ENCODE measurements at regions not wholly inside any gene's neighbourhood (a gene's known extent, or its start where the extent isn't known, plus 50 kb on each side); places are given as distances from the start of the nearest gene placed in this dataset.

DNA sequence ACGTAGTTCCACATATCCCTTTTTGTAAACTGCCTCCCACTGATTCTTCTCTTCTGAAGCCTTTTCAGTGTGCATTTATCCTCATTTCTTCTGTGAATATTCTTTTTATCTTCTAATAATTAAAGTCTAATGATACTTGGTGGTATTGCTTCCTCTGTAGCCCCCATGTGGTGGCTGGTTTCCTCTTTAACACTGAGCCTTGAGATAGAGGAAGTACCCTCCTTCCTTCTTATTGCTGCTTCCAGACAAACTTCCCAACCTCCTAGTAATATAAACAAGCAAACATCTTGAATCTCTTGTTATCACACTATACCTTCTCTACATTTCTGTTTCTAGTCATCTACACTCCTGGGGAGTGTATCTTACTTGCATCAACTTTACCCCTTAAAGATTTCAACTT lies 310.5 kb upstream of the GIMD1 start:
- Histone ChIP-seq H3K4me3 (ENCODE audit: low read length in 2 of 2) (no peak overlapping the region), H3K4me1 (ENCODE audit: control insufficient read depth, insufficient read depth, low read length) (no peaks in the 10 kb centered on the region), H3K9ac (ENCODE audit: low read length in 2 of 2) (no peak overlapping the region), H3K27me3 (ENCODE audit: control insufficient read depth in 1 of 2, insufficient read depth in 2 of 2, low read length in 2 of 2) (no peaks in the 10 kb centered on the region), H3K9me3 (ENCODE audit: control insufficient read depth in 2 of 2, low read length in 2 of 2) (no peaks in the 10 kb centered on the region), H3K27ac (ENCODE audit: low read length) (no peak overlapping the region), H3K36me3 (ENCODE audit: control insufficient read depth in 2 of 2, insufficient read depth in 2 of 2, low read length in 2 of 2) (no peaks in the 10 kb centered on the region)

DNA sequence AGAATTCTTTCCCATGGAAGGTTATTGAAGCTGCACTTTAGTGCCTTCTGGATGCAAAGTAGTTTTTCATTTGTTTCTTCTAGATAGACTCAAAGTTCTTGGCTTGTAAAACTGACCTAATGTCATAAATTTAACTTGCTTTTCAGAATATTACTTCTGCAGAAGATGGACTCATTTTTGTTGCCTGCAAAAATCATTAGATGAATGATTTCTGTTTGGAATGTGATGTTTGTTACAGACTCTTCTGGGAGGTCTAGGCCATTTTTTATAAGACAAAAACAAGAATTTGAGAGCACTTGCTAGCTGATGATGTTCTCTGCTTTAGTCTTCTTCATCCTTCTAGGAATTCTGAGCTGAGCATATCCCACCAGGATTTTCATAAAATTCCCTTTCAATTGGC lies 308.6 kb upstream of the GIMD1 start:
- Histone ChIP-seq H3K9ac (ENCODE audit: low read length in 2 of 2) (no peak overlapping the region), H3K4me3 (ENCODE audit: low read length in 2 of 2) (no peak overlapping the region), H3K36me3 (ENCODE audit: control insufficient read depth in 2 of 2, insufficient read depth in 2 of 2, low read length in 2 of 2) (no peaks in the 10 kb centered on the region)

GRCh38 chr4:106676173-106676921 lies 307.8 kb upstream of the GIMD1 start:
- H3K27me3 ChIP-seq (ENCODE audit: control insufficient read depth in 1 of 2, insufficient read depth in 2 of 2, low read length in 2 of 2): no peaks in the 10 kb centered on the region
- no peak overlapping the region for H3K27ac ChIP-seq (ENCODE audit: low read length)
- no peaks in the 10 kb centered on the region for H3K9me3 ChIP-seq (ENCODE audit: control insufficient read depth in 2 of 2, low read length in 2 of 2)
- H3K4me3 ChIP-seq (ENCODE audit: low read length in 2 of 2): no peak overlapping the region
- H3K4me1 ChIP-seq (ENCODE audit: control insufficient read depth, insufficient read depth, low read length): no peaks in the 10 kb centered on the region
- no peak overlapping the region for H3K9ac ChIP-seq (ENCODE audit: low read length in 2 of 2)
- no peaks in the 10 kb centered on the region for H3K36me3 ChIP-seq (ENCODE audit: control insufficient read depth in 2 of 2, insufficient read depth in 2 of 2, low read length in 2 of 2)

More for the DNA sequence above, 308.6 kb upstream of the GIMD1 start:
- H3K27ac ChIP-seq (ENCODE audit: low read length): no peak overlapping the region
- no peaks in the 10 kb centered on the region for H3K9me3 ChIP-seq (ENCODE audit: control insufficient read depth in 2 of 2, low read length in 2 of 2)
- H3K4me1 ChIP-seq (ENCODE audit: control insufficient read depth, insufficient read depth, low read length): no peaks in the 10 kb centered on the region
- H3K27me3 ChIP-seq (ENCODE audit: control insufficient read depth in 1 of 2, insufficient read depth in 2 of 2, low read length in 2 of 2): no peaks in the 10 kb centered on the region

DNA sequence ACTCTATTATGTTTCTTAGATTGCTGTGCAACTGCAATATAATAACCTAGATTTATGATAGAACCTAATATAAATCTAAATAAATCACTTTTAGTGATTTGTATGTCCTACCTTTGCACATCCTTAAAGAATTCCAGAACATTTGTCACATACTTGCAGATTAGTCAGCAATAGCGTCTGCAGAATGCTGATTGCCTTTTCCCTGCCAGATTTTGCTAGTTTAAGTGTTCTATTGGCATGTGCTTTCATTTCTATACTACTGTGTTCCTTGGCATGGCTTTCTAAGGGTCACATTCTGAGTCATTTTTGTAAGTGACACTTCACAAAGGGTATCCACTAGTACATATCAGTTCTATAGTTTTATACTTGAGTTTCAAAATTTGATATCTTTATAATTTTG lies 303.1 kb upstream of the GIMD1 start:
- Histone ChIP-seq H3K9me3 (ENCODE audit: control insufficient read depth in 2 of 2, low read length in 2 of 2) (no peaks in the 10 kb centered on the region), H3K27me3 (ENCODE audit: control insufficient read depth in 1 of 2, insufficient read depth in 2 of 2, low read length in 2 of 2) (no peaks in the 10 kb centered on the region), H3K9ac (ENCODE audit: low read length in 2 of 2) (no peak overlapping the region), H3K27ac (ENCODE audit: low read length) (no peak overlapping the region), H3K4me1 (ENCODE audit: control insufficient read depth, insufficient read depth, low read length) (no peaks in the 10 kb centered on the region), H3K36me3 (ENCODE audit: control insufficient read depth in 2 of 2, insufficient read depth in 2 of 2, low read length in 2 of 2) (no peaks in the 10 kb centered on the region), H3K4me3 (ENCODE audit: low read length in 2 of 2) (no peak overlapping the region)

DNA sequence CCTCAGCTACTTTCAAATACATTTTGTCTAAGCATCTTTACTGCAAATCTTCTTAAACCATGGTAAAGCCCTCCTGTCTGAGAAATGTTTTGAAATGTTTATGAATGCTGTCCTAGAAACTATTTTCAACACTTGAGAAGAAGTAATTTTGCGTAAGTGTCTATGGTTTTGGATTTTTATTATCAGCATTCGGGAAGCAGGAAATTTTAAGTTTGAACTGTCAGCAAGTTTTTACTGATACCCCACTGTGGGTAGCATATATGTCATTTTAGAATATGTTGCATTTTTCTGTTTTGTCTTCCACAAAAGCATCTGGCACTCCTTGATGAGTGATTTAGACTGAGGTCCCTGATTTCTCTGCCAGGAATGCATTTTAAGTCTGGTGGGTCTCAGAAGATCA lies 302.4 kb upstream of the GIMD1 start:
- Histone ChIP-seq H3K27ac (ENCODE audit: low read length) (no peak overlapping the region), H3K9me3 (ENCODE audit: control insufficient read depth in 2 of 2, low read length in 2 of 2) (no peaks in the 10 kb centered on the region), H3K4me3 (ENCODE audit: low read length in 2 of 2) (no peak overlapping the region), H3K9ac (ENCODE audit: low read length in 2 of 2) (no peak overlapping the region), H3K4me1 (ENCODE audit: control insufficient read depth, insufficient read depth, low read length) (no peaks in the 10 kb centered on the region), H3K36me3 (ENCODE audit: control insufficient read depth in 2 of 2, insufficient read depth in 2 of 2, low read length in 2 of 2) (no peaks in the 10 kb centered on the region), H3K27me3 (ENCODE audit: control insufficient read depth in 1 of 2, insufficient read depth in 2 of 2, low read length in 2 of 2) (no peaks in the 10 kb centered on the region)

DNA sequence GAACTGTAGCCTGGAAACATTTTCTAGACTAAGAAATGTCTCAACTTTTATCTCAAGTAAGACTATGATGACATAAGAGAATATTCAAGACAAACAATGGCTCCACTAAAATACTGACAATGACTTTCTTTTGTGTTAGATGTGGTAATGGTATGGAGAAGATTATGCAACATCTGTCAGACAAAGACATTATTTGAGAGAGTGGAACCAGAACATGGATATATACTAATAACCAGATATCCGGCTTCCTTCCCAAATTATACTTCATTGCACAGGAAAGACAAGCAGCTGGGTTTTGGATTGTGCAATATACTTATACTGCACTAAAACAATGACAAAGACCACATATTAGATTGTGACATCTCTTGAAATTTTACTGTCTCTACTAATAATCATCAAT lies 290.8 kb upstream of the GIMD1 start:
- H3K36me3 ChIP-seq (ENCODE audit: control insufficient read depth in 2 of 2, insufficient read depth in 2 of 2, low read length in 2 of 2): no peaks in the 10 kb centered on the region

GRCh38 chr4:106652095-106652494 lies 283.5 kb upstream of the GIMD1 start:
- H3K4me1 ChIP-seq (ENCODE audit: control insufficient read depth, insufficient read depth, low read length): no peaks in the 10 kb centered on the region
- H3K9ac ChIP-seq (ENCODE audit: low read length in 2 of 2): no peak overlapping the region
- no peaks in the 10 kb centered on the region for H3K27me3 ChIP-seq (ENCODE audit: control insufficient read depth in 1 of 2, insufficient read depth in 2 of 2, low read length in 2 of 2)
- no peak overlapping the region for H3K4me3 ChIP-seq (ENCODE audit: low read length in 2 of 2)
- no peak overlapping the region for H3K27ac ChIP-seq (ENCODE audit: low read length)
- H3K36me3 ChIP-seq (ENCODE audit: control insufficient read depth in 2 of 2, insufficient read depth in 2 of 2, low read length in 2 of 2): no peaks in the 10 kb centered on the region
- no peaks in the 10 kb centered on the region for H3K9me3 ChIP-seq (ENCODE audit: control insufficient read depth in 2 of 2, low read length in 2 of 2)

More for the DNA sequence above, 290.8 kb upstream of the GIMD1 start:
- no peak overlapping the region for H3K4me3 ChIP-seq (ENCODE audit: low read length in 2 of 2)
- H3K27me3 ChIP-seq (ENCODE audit: control insufficient read depth in 1 of 2, insufficient read depth in 2 of 2, low read length in 2 of 2): no peaks in the 10 kb centered on the region
- no peak overlapping the region for H3K27ac ChIP-seq (ENCODE audit: low read length)
- H3K9me3 ChIP-seq (ENCODE audit: control insufficient read depth in 2 of 2, low read length in 2 of 2): no peaks in the 10 kb centered on the region
- H3K9ac ChIP-seq (ENCODE audit: low read length in 2 of 2): no peak overlapping the region
- no peaks in the 10 kb centered on the region for H3K4me1 ChIP-seq (ENCODE audit: control insufficient read depth, insufficient read depth, low read length)

- H3K4me1 ChIP-seq (ENCODE audit: control insufficient read depth, insufficient read depth, low read length): no peaks in the 10 kb centered on the region
- H3K36me3 ChIP-seq (ENCODE audit: control insufficient read depth in 2 of 2, insufficient read depth in 2 of 2, low read length in 2 of 2): no peaks in the 10 kb centered on the region
- no peak overlapping the region for H3K27ac ChIP-seq (ENCODE audit: low read length)
- H3K4me3 ChIP-seq (ENCODE audit: low read length in 2 of 2): no peak overlapping the region
- no peaks in the 10 kb centered on the region for H3K9me3 ChIP-seq (ENCODE audit: control insufficient read depth in 2 of 2, low read length in 2 of 2)
- no peaks in the 10 kb centered on the region for H3K27me3 ChIP-seq (ENCODE audit: control insufficient read depth in 1 of 2, insufficient read depth in 2 of 2, low read length in 2 of 2)
- no peak overlapping the region for H3K9ac ChIP-seq (ENCODE audit: low read length in 2 of 2)
Observed at GRCh38 chr4:106650701-106651100, 282.1 kb upstream of the GIMD1 start.

GRCh38 chr4:106647451-106647850 lies 278.9 kb upstream of the GIMD1 start:
- Histone ChIP-seq H3K4me1 (ENCODE audit: control insufficient read depth, insufficient read depth, low read length) (no peaks in the 10 kb centered on the region), H3K9ac (ENCODE audit: low read length in 2 of 2) (no peak overlapping the region), H3K4me3 (ENCODE audit: low read length in 2 of 2) (no peak overlapping the region), H3K9me3 (ENCODE audit: control insufficient read depth in 2 of 2, low read length in 2 of 2) (no peaks in the 10 kb centered on the region), H3K27me3 (ENCODE audit: control insufficient read depth in 1 of 2, insufficient read depth in 2 of 2, low read length in 2 of 2) (no peaks in the 10 kb centered on the region), H3K27ac (ENCODE audit: low read length) (no peak overlapping the region), H3K36me3 (ENCODE audit: control insufficient read depth in 2 of 2, insufficient read depth in 2 of 2, low read length in 2 of 2) (no peaks in the 10 kb centered on the region)

GRCh38 chr4:106629268-106629625 lies 260.7 kb upstream of the GIMD1 start:
- Histone ChIP-seq H3K36me3 (ENCODE audit: control insufficient read depth in 2 of 2, insufficient read depth in 2 of 2, low read length in 2 of 2) (no peaks in the 10 kb centered on the region), H3K4me3 (ENCODE audit: low read length in 2 of 2) (no peak overlapping the region), H3K27me3 (ENCODE audit: control insufficient read depth in 1 of 2, insufficient read depth in 2 of 2, low read length in 2 of 2) (no peaks in the 10 kb centered on the region), H3K9ac (ENCODE audit: low read length in 2 of 2) (no peak overlapping the region), H3K9me3 (ENCODE audit: control insufficient read depth in 2 of 2, low read length in 2 of 2) (no peaks in the 10 kb centered on the region), H3K27ac (ENCODE audit: low read length) (no peak overlapping the region), H3K4me1 (ENCODE audit: control insufficient read depth, insufficient read depth, low read length) (no peaks in the 10 kb centered on the region)

DNA sequence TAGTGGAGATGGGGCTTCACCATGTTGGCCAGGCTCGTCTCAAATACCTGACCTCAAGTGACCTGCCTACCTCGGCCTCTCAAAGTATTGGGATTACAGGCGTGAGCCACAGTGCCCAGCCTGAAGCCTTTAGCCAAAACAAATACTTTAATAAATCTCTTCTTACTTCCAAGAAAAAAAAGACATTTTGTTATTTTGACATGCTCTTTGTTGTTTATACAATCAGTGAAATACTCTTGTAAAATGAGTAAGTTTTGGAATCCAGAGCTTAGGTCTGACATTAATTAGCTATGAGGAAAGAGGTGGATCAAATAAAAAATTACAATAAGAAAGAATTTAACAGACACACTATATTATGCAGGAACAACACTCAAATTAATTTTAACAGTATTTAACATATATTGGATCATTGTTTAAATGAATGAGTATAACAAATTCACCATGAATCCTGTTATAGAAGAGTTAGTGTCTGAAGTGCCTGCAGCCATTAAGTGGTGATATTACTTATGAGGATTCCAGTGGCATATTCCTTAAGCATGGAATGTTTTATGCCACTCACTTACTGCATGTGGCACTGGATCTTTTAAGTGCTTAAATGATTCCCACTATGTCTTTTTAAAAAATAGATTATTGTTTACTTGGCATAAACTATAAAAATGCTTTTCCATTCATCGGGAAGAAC lies 260.1 kb upstream of the GIMD1 start:
- Histone ChIP-seq H3K27ac (ENCODE audit: low read length) (no peak overlapping the region), H3K36me3 (ENCODE audit: control insufficient read depth in 2 of 2, insufficient read depth in 2 of 2, low read length in 2 of 2) (no peaks in the 10 kb centered on the region), H3K9me3 (ENCODE audit: control insufficient read depth in 2 of 2, low read length in 2 of 2) (no peaks in the 10 kb centered on the region), H3K4me1 (ENCODE audit: control insufficient read depth, insufficient read depth, low read length) (no peaks in the 10 kb centered on the region), H3K4me3 (ENCODE audit: low read length in 2 of 2) (no peak overlapping the region), H3K9ac (ENCODE audit: low read length in 2 of 2) (no peak overlapping the region), H3K27me3 (ENCODE audit: control insufficient read depth in 1 of 2, insufficient read depth in 2 of 2, low read length in 2 of 2) (no peaks in the 10 kb centered on the region)
